HG03280 (cell line): ENCODE measurements at regions not wholly inside any gene's neighbourhood (a gene's known extent, or its start where the extent isn't known, plus 50 kb on each side); places are given as distances from the start of the nearest gene placed in this dataset.
"Not testable (repeated sequence)": the region's sequence is repeated elsewhere in the genome, so short reads cannot be mapped to it uniquely, and the experiment has no call there.

Experiments
- ATAC-seq: cut with Tn5 transposase; IDR thresholded peaks from one replicate; pipeline ENCODE4 v1.9.1; 2021; ENCODE audit warnings: mild to moderate bottlenecking, moderate library complexity; ENCODE audit not compliant: unreplicated experiment

DNA sequence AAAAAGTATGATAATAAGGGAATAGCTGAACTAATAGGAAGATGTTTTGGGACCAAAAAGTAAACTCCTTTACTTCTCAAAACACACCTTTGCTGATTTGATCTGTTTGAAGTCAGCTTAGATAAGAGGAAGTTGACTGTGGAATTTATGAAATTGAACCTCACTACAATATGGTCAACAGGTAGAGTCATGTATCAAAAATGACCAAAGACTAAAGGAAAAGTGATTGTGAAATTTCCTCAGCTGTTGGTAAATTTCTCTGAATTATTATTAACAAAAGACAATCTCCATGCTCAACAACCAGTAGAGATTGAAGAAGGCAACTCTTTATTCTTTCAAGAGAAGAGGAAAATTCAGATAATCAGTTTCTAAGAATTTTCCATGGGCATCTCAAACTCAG is 826.5 kb downstream of the KCNA4 start:
- ATAC-seq: no peak

DNA sequence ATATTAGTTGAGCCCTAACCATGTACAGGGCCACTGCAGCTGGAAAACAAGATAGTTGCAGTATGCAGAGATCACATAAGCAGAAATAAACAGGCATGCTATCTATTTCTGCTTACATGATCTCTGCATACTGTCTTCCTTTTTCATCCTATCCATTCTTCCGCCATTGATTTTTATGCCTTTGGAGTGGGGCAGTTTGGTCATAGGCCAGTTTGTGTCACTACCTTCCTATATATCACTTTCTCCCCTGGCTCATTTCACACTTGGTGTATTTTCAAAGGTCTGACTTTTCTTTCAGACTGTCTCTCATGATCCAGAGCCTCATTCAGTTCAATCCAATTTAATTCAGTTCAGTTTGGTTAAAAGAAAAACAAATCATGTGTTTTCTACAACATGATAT is 829.6 kb downstream of the KCNA4 start:
- ATAC-seq: no peak

DNA sequence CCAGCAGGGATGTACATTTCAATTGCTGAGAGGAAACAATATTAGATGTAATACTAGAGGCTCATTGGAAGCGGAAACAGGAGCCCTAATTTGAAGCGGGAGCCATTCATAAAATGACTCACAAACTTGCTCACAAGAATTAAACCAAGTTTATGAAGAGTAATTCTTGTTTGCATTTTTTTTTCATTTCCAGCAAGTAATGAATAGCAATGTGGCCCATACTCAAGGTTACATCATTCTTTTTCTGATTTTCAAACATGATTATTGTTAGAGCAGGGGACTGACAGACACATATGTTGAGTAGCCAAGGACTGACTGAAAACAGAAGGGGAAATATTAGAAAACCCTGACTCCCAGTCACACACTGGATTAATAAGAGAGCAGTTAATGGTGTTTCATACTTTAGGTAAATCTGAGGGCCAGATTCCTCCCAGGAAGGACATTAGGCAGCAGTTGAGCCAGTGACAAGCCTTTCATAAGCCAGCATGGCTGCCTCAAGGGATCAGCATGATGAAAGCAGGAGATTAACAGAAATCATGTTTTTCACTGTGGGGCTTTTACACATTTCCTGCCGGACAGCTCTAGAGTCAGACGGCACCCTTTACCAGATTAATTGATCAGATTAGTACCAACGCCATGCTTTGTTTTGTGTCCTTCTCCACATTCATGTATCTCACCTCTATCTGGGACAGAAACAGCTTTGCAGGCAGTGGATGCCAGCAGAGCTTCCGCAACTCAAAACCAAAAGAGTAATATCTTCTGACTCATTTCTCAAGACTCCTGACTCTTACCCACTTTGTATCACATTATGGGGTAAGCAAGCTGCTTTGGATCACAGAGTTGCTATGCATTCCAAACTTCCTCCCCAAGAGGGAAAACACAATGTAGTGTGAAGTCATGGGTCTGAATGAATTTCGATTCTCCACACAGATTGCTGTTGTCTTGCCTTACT is 831.6 kb downstream of the KCNA4 start:
- ATAC-seq: no peak

DNA sequence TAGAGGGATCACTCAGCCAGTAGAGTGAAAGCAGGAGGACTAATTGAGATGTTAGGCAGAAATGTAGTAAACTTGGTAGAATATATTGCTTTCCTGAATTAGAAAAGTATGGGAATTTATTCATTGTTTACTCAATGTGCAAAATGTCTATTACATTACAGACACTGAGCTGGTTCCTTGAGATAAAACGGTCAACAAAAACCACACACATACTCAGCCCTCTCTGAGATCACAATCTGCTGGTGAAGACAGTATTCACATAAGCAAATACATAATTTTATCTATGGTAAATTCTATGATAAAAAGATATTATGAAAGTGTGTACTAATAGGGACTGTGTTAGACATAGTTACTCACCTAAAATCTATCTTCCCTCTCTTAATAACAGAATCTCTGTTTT is 833.5 kb downstream of the KCNA4 start:
- ATAC-seq: no peak

DNA sequence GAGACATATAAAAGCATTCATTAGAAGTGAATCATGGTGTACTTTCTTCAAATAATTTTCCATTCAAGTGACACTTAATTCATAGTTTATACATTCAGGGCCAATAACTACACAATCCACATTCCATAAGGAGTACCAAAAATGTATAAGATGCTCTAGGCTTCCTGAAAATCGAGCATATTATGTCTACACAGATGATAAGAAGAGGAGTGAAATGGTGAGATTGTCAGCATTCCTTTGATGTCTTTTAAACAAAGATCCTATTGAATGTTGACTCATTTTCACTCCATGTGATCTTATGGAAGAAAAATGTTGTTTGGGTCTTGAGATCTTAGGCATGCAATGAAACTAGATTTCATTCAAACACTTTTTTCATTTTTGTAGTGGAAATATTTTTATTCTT is 843.2 kb downstream of the KCNA4 start:
- no peak for ATAC-seq

DNA sequence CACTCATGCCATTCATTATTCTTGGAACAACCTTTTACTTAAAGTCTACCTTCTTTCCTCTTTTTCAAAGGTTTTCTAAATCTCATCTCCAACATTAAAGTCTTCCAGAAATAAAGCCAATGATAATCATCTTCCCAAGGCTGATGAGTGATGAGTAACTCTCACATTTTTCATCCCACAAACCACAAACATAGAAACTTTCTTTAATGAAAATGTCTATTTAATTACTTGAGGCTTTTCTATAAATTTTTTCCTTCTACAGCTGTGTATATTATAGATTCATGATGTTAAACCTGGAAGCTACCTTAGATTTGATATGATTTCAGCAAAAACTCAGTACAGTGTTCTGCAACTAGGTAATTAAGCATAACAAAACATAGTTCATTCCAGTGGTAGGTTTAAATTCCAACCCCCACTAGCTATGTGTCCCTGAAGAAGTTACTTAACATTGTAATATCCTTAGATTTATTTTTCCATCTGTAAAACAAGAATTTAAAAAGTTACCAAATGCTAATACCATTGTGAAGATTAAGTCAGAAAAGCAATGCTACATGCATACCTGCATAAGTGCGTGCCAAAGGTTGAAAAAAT is 845.4 kb downstream of the KCNA4 start:
- ATAC-seq: no peak

DNA sequence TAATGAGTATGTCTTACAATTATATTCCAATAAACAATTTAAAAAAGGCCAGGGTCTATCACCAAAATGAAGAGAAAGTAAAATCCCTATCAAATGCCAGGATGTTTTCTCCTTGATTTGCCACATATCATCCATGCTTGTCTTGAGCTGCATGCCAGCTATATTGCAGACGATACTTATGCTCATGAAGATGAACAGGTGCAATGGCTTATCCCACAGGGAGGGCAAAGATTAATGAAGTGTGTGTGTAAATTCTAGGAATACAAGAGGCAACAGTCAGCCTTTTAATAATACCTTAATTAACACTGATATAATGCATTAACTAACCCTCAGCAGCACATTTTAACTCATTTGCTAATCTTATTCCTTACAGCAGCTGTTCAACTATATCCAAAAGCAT is 850.5 kb downstream of the KCNA4 start:
- ATAC-seq: no peak

DNA sequence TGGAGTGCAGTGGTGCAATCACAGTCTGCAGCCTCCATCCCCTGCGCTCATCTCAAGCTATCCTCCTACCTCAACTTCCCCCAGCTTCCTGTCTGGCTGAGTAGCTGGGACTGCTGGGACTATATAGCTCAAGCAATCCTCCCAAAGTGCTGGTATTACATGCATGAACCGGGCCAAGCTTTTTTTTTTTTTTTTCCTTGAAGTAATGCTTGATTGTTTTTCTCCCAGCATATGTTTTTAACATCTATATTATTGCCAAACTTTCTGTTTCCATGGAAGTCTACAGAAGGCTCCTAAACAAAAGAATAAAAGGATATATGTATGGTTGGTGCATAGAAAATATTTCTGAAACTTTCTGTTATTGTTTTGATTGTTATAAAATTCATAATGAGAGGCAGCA is 853.6 kb downstream of the KCNA4 start:
- ATAC-seq: no peak

DNA sequence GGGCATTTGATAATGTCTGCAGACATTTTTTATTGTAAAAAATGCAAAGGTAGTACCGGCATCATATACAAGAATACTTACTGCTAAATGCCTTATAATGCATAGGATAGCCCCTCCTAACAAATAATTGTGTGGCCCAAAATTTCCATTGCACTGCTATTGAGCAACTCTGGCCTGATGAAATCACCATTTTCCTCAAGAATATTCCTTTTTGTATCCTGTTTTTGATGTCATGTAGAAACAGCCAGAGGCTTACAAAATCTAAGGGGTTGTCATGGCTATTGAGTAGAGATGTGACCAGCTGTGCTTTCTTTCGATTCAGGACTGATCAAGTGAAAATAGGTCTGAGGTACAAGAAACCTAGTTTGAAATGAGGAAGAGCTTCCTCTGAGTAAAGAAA is 854.3 kb downstream of the KCNA4 start:
- ATAC-seq: no peak

DNA sequence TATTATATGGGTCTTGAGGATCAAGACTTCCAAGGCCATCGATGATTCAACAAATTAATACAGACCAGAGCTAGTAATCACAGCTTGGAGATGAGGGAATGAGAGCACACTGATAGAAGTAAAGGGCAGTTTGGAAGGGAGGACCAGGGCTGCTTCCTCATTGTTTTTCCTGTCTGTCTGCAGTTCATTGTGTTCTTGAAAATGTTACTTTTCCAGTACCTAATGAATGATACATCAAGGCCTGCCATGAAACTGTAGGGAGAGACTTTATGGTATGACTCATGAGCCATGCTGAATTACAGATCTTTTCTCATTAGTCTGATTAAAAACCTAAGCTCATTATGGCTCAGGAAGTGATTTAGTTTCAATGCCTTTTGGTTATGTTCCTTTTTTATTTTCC is 855.6 kb downstream of the KCNA4 start:
- ATAC-seq: no peak

DNA sequence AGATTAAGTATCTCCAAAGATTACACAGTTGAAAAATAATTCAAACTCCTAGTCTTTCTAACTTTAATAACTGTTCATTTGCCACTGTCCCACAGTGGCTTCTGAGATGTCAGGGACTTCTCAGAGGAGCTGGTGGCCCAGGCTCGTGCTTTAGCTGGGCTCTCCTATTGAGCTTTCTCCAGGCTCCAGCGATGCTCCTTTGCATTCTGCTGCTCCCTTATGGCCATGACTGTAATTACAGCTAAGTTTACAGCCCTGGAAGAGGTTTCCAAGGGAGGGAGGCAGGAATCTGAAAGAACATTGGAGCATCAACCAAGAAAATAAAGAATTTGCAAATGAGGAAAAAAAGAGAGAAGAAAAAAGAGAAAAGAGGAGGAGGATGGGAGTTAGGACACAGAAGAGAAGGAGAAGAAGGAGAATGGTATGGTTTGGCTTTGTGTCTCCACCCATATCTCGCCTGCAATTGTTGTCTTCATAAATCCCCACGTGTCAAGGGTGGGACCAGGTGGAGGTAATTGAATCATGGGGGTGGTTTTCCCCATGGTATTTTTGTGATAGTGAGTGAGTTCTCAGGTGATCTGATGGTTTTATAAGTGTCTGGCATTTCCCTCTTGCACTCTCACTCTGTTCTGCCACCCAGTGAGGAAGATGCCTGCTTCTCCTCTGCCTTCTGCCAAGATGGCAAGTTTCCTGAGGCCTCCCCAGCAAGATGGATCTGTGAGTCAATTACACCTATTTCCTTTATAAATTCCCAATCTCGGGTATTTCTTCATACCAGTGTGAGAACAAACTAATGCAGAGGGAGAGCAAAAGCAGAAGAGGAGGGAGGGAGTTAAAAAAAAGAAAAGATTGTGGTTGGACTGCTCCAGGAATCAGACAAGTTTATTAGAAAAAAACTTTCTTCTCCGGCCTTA is 857.0 kb downstream of the KCNA4 start:
- ATAC-seq: peak; percentile 92

DNA sequence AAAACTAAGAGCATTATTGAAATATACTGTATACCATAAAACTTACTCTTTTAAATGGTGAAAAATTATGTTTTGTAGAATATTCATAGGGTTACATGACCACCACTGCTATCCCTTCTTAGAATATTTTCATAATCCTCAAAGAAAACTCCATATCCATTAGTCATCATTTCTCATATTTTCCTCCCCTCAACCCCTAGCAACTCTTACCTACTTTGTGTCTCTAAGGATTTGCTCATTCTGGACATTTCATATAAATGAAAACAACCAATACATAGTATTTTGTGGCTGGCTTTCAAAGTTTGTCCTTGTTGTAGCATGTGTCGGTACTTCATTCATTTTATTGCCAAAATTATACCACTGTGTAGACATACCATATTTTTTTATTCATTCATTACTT is 863.8 kb downstream of the KCNA4 start:
- ATAC-seq: no peak

DNA sequence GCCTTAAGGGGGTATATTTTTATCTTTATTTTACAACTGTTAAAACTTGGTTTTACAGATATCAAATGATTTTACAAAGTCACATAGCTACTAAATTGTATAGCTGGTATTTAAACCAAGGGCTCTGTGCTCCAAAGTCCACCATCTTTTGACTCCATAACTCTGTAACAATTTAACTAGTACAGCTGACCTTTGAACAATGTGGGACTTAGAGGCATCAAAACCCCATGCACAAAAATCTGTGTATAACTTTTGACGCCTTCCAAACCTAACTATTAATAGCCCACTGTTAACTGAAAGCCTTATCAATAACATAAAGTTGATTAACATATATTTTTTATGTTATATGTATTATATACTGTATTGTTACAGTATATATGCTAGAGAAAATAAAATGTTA is 874.3 kb downstream of the KCNA4 start:
- not testable (repeated sequence) for ATAC-seq

DNA sequence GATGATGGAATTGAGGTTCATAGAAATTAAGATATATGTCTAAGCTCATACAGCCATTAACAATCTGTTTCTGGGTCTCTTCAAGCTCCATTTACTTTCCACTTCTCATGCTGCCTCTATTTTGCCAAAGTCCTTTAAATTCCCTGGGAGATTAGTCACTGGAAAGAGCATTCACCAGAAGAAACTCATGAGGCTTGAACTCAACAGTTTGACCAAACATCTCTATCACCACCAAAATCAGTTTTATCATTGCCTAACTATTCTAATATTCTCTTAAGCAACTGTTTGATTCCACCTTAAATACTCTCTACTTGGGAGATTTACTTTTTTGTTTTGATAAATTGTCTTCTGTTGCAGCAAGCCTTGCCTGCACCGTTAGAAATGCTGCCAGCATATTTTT is 881.3 kb downstream of the KCNA4 start:
- ATAC-seq: no peak

DNA sequence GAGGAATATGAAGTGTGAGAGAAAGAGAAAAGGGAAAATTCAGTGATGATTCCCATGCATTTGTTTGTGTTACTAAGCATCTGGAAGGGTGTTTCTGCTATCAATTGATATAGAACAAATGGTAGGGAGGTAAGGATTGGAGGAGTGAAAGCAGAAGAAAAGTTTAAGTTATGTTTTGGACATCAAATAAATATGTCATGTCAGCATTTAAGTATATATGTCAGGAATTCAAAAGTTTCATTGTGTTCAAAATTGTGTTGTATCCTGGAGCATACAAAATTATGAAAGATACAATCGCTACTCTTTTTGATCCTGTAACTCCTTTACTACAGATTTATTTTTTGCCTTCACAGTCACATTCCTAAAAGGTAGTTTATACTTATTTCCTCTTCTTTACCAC is 885.8 kb downstream of the KCNA4 start:
- no peak for ATAC-seq

DNA sequence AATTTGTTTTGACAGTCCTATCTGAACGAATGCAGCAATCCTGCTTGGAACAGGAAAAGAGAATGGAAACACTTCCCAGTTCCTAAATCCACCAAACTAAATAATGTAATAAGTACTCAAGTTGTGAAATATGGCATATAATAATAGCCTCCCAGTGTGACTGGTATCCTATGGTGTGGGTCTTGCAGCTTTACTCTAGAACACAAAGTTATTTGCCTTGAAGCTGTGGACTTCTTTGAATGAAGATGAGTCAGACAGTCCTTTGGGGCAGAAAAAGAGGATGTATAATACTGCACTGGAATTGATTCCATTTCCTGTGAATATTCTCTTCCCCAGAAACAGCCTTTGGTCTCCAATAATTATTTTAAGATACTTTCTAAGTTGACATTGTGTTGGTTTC is 887.0 kb downstream of the KCNA4 start:
- no peak for ATAC-seq

DNA sequence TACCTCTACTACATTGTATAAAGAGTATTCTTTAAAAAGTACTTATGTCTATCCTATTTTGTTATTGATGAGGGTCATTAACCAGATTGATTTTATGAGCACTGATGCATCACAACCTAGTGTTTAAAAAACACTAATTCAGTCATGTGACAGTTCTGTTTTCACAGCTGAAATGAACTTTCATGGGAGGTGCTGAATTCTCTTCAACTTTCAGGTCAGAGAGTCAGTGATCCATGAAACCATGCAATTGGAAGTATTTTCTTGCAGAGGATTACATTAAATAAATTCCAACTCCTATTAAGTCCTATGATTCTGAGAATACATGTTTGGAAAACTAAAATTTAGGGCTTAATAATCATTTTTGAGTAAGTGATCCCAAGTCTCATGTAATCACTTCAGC is 889.4 kb downstream of the KCNA4 start:
- ATAC-seq: no peak

DNA sequence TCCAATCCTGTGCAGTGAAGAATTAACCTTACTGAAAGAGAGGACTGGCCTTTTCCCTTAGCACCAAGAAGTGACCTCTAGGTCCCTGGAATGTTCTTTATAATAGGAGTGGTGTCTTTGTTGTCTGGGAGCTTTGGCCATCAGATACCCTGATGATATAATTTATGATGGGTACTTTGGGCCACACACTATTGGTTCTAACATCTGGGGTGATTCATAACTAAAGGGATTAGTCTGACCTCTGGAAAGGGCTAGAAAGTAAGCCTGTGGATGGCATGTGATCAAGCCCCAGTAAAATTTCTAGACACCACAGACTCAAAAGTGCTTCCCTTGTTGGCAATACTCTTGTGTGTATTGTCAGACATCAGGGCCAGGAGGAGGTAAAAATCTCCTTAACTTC is 891.2 kb downstream of the KCNA4 start:
- ATAC-seq: no peak

DNA sequence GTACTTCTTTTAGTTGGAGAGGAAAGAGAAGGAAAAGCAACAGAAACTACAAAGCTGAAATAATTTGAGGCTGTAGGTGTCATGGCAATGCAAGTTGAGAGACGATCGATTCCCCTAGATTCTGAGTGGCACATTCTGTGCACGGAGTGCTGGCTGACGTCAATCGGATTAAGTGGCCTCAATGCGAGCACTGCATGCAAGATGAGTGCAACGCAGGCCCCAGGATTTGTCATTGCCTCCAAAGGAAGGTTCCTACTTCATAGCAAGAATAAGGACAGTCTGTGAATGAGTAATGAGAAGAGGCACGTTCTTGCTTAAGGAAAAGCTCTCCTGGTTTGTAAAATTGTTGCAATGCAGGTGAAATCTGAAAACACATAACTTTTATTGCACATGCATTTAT is 892.4 kb downstream of the KCNA4 start:
- ATAC-seq: no peak

DNA sequence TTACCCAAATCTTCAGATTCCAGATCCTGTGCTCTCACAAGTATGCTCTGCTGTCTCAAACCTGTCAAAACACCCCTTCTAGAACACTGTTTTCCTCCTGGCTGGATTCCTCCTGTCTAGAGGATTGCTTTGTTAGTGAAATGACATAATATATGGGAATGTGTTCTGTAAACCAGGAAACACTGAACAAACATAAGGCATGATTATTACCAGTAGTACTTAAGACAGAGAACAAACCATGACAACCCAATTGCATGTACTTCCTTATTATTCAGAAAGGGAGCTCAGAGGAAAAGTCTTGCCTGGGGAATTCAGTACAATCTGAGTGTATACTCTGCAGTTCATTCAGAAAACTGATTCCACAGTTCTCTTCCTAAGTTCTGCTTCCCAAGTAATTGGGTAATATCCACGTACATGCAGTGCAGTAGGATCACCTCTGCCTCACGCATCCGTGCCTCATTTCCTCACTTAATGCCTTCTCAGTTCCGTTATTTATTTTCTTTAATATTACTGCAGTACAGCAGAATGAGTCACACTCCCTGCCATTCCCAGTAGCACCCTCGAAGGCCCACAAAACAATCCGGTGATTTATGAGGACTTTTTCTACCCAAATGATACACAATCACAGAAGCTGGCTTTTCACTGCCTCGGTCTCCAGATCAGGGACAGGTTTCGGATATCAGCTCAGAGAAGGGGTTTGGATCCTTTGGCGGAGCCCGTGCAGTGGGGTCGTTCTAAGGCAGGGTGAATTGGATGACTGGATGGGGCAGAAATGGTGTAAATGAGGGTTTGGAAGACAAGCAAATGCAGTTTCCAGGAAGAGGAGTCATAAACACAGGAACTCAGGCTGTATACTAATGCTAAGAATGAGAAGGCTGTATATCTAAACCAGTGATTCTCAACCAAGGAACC is 896.9 kb downstream of the KCNA4 start:
- ATAC-seq: no peak
